ENCODE measurements at regions not wholly inside any gene's neighbourhood (a gene's known extent, or its start where the extent isn't known, plus 50 kb on each side); places are given as distances from the start of the nearest gene placed in this dataset.

DNA sequence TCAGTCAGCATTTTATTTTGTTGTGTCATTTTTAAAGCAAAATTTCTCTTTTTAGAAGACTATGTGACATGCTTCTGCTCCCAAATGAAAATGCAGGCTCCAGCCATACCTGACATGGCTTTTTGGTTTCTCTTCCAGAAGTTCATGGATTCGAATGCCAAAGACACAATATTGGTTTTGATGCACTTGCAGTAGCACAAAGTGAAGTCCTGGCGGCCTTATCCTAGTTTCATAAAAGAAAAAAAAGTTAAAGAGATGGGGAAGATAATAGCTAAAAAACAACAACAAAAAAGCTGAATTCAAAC is 62.7 kb downstream of the NR2F2 start:
- TF ChIP-seq, protein P1, sequence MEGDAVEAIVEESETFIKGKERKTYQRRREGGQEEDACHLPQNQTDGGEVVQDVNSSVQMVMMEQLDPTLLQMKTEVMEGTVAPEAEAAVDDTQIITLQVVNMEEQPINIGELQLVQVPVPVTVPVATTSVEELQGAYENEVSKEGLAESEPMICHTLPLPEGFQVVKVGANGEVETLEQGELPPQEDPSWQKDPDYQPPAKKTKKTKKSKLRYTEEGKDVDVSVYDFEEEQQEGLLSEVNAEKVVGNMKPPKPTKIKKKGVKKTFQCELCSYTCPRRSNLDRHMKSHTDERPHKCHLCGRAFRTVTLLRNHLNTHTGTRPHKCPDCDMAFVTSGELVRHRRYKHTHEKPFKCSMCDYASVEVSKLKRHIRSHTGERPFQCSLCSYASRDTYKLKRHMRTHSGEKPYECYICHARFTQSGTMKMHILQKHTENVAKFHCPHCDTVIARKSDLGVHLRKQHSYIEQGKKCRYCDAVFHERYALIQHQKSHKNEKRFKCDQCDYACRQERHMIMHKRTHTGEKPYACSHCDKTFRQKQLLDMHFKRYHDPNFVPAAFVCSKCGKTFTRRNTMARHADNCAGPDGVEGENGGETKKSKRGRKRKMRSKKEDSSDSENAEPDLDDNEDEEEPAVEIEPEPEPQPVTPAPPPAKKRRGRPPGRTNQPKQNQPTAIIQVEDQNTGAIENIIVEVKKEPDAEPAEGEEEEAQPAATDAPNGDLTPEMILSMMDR (IDR thresholded peaks at IDR 0.05 in 4 of 5, conservative IDR thresholded peaks at IDR 0.05 in 1 of 5), result no peak
- TF ChIP-seq POLR2A (IDR thresholded peaks at IDR 0.05), result no peak

Data from gastrocnemius medialis (tissue), 4 donors.